ENCODE measurements at regions not wholly inside any gene's neighbourhood (a gene's known extent, or its start where the extent isn't known, plus 50 kb on each side); places are given as distances from the start of the nearest gene placed in this dataset.

DNA sequence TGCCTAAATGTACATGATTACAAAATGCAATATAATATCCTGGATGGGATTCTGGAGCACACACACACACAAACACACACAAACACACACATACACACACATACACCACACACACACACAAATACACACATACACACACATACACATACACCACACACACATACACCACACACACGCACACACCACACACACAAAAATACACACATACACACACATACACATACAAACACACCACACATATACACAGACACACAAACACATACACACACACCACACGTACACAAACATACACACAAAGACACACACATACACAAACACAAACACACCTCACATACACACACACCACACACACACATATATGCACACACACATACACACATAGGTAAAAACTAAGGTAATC lies 134.6 kb upstream of the SYNDIG1 start:
- Histone ChIP-seq H3K27ac (no peak overlapping the region), H3K36me3 (replicated peaks) (no peaks in the 10 kb centered on the region), H3K4me3 (ENCODE audit: low read depth, low read length) (no peak overlapping the region), H3K27me3 (replicated peaks) (no peaks in the 10 kb centered on the region)
- DNase-seq: no peak
- in situ Hi-C loops (cut with HindIII; ENCODE audit: low pct_ligation_motif_present, low sequenced_read_pairs): no loop called here
- TF ChIP-seq CTCF (IDR thresholded peaks at IDR 0.05; ENCODE audit: low read depth, low read length, missing control alignments): no peak

- H3K4me3 ChIP-seq (ENCODE audit: low read depth, low read length): no peak overlapping the region
- no peaks in the 10 kb centered on the region for H3K27me3 ChIP-seq (replicated peaks)
- no peak for DNase-seq
- no peak overlapping the region for H3K27ac ChIP-seq
- TF ChIP-seq CTCF (IDR thresholded peaks at IDR 0.05; ENCODE audit: low read depth, low read length, missing control alignments): no peak
- in situ Hi-C loops (cut with HindIII; ENCODE audit: low pct_ligation_motif_present, low sequenced_read_pairs): no loop called here
- no peaks in the 10 kb centered on the region for H3K36me3 ChIP-seq (replicated peaks)
Observed at GRCh38 chr20:24332956-24333355, 136.5 kb upstream of the SYNDIG1 start.

GRCh38 chr20:24331939-24332338 lies 137.5 kb upstream of the SYNDIG1 start:
- no peak for DNase-seq
- TF ChIP-seq CTCF (IDR thresholded peaks at IDR 0.05; ENCODE audit: low read depth, low read length, missing control alignments): no peak
- Histone ChIP-seq H3K27ac (no peak overlapping the region), H3K27me3 (replicated peaks) (no peaks in the 10 kb centered on the region), H3K4me3 (ENCODE audit: low read depth, low read length) (no peak overlapping the region), H3K36me3 (replicated peaks) (no peaks in the 10 kb centered on the region)
- in situ Hi-C loops (cut with HindIII; ENCODE audit: low pct_ligation_motif_present, low sequenced_read_pairs): no loop called here

GRCh38 chr20:24328901-24329300 lies 140.5 kb upstream of the SYNDIG1 start:
- no peak for DNase-seq
- no peak for TF ChIP-seq CTCF (IDR thresholded peaks at IDR 0.05; ENCODE audit: low read depth, low read length, missing control alignments)
- no peaks in the 10 kb centered on the region for H3K27me3 ChIP-seq (replicated peaks)
- no peaks in the 10 kb centered on the region for H3K36me3 ChIP-seq (replicated peaks)
- in situ Hi-C loops (cut with HindIII; ENCODE audit: low pct_ligation_motif_present, low sequenced_read_pairs): no loop called here
- no peak overlapping the region for H3K4me3 ChIP-seq (ENCODE audit: low read depth, low read length)
- H3K27ac ChIP-seq: no peak overlapping the region

DNA sequence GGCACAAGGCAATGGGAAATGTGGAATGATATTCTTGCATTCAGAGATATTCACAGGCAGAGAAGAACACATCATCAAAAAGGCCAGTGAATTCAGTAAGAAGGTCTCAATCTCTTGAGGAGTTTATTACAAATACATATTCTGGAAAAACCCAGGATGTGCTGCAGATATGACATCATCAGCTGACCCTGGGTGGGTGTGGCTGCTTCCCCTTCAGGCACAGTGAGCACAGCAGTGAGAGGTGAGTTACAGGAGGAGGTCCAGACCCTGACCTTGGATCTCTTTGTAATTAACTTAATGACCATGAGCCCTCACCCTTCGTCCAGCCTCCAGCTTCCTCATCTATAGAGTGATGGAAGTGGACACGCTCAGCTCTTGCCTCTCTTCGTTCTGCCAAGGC lies 147.5 kb upstream of the SYNDIG1 start:
- TF ChIP-seq CTCF (IDR thresholded peaks at IDR 0.05; ENCODE audit: low read depth, low read length, missing control alignments): no peak
- no peaks in the 10 kb centered on the region for H3K27me3 ChIP-seq (replicated peaks)
- in situ Hi-C loops (cut with HindIII; ENCODE audit: low pct_ligation_motif_present, low sequenced_read_pairs): no loop called here
- H3K36me3 ChIP-seq (replicated peaks): no peaks in the 10 kb centered on the region
- H3K4me3 ChIP-seq (ENCODE audit: low read depth, low read length): no peak overlapping the region
- DNase-seq: no peak
- no peak overlapping the region for H3K27ac ChIP-seq

- DNase-seq: no peak
- no peaks in the 10 kb centered on the region for H3K27me3 ChIP-seq (replicated peaks)
- in situ Hi-C loops (cut with HindIII; ENCODE audit: low pct_ligation_motif_present, low sequenced_read_pairs): no loop called here
- no peak overlapping the region for H3K27ac ChIP-seq
- no peak for TF ChIP-seq CTCF (IDR thresholded peaks at IDR 0.05; ENCODE audit: low read depth, low read length, missing control alignments)
- no peak overlapping the region for H3K4me3 ChIP-seq (ENCODE audit: low read depth, low read length)
- H3K36me3 ChIP-seq (replicated peaks): no peaks in the 10 kb centered on the region
Observed at GRCh38 chr20:24318569-24319352, 150.7 kb upstream of the SYNDIG1 start.

Data from brain microvascular endothelial cell (primary cell).